ENCODE measurements at regions not wholly inside any gene's neighbourhood (a gene's known extent, or its start where the extent isn't known, plus 50 kb on each side); places are given as distances from the start of the nearest gene placed in this dataset.

GRCh38 chr16:24430954-24431760 is 108.2 kb upstream of the RBBP6 start:
- no peak overlapping the region for H2AFZ ChIP-seq
- Mint-ChIP-seq H3K9me3 (peaks cover 3% of the 10 kb centered on the region; the same call in 1 of the 3 replicates), H3K27me3 (ENCODE audit: insufficient read depth, low read depth, poor library complexity) (no peaks in the 10 kb centered on the region), H3K27ac (no peak overlapping the region), H3K4me1 (peaks cover 13% of the 10 kb centered on the region), H3K4me3 (no peak overlapping the region), H3K36me3 (ENCODE audit: low read depth) (no peaks in the 10 kb centered on the region)
- DNase-seq (ENCODE audit: low spot score) (no peak), ATAC-seq (no peak)
- no peak overlapping the region for H3K4me3 ChIP-seq
- TF ChIP-seq ZNF114 (CRISPR knock-in tag; IDR thresholded peaks at IDR 0.05) (no peak), STAT1 (IDR thresholded peaks at IDR 0.05; ENCODE audit: unreplicated experiment) (no peak), ZNF331 (CRISPR knock-in tag; IDR thresholded peaks at IDR 0.05; ENCODE audit: low read depth) (no peak), REST (IDR thresholded peaks at IDR 0.05; ENCODE audit: unreplicated experiment) (no peak), ETS1 (IDR thresholded peaks at IDR 0.05) (no peak), ZNF462 (CRISPR knock-in tag; IDR thresholded peaks at IDR 0.05) (no peak), CREB1 (CRISPR knock-in tag; IDR thresholded peaks at IDR 0.05; ENCODE audit: low read depth) (no peak), CTCF (conservative IDR thresholded peaks at IDR 0.05; ENCODE audit: low read depth in 2 of 2) (no peak), EZH2 (IDR thresholded peaks at IDR 0.05; ENCODE audit: low read depth, unreplicated experiment) (no peak), NANOG (IDR thresholded peaks at IDR 0.05; ENCODE audit: borderline replicate concordance) (no peak; the same call in 1 of the 2 replicates), POLR2AphosphoS5 (IDR thresholded peaks at IDR 0.05; ENCODE audit: low read depth) (no peak), JUNB (IDR thresholded peaks at IDR 0.05; ENCODE audit: unreplicated experiment) (no peak), EZH2phosphoT487 (IDR thresholded peaks at IDR 0.05; ENCODE audit: unreplicated experiment) (no peak)
- peaks cover 22% of the 10 kb centered on the region for H3K4me1 ChIP-seq (ENCODE audit: insufficient read depth)
- H3K9me2 ChIP-seq (ENCODE audit: insufficient read depth): no peaks in the 10 kb centered on the region
- no peaks in the 10 kb centered on the region for H3K79me2 ChIP-seq (replicated peaks; ENCODE audit: insufficient read depth)
- no peaks in the 10 kb centered on the region for H4K20me1 ChIP-seq (replicated peaks; ENCODE audit: insufficient read depth)
- H3K36me3 ChIP-seq (ENCODE audit: insufficient read depth): no peaks in the 10 kb centered on the region
- no peak overlapping the region for H3K27ac ChIP-seq (ENCODE audit: low read depth)
- peak overlapping the region; percentile 51; the same call in 1 of the 2 replicates for H3K4me2 ChIP-seq
- no peaks in the 10 kb centered on the region for H3F3A ChIP-seq (replicated peaks; ENCODE audit: low read depth)
- H3K27me3 ChIP-seq (ENCODE audit: insufficient read depth): no peaks in the 10 kb centered on the region
